SU-DHL-6 (cell line): ENCODE measurements at regions not wholly inside any gene's neighbourhood (a gene's known extent, or its start where the extent isn't known, plus 50 kb on each side); places are given as distances from the start of the nearest gene placed in this dataset.

Experiments used
- H2AFZ ChIP-seq: fragments of 200-600 bp; sonication (generic); 2 replicates; pipeline ENCODE4 v1.6.1; 2014; ENCODE audit warnings: low read depth, mild to moderate bottlenecking, moderate library complexity, mixed read lengths, antibody characterized with exemption, low read length; ENCODE audit not compliant: severe bottlenecking
- H3F3A ChIP-seq: fragments of 200-600 bp; shearing (Covaris generic); 2 replicates; pipeline ENCODE4 v1.6.0; 2016; ENCODE audit warnings: antibody characterized with exemption, mild to moderate bottlenecking; ENCODE audit not compliant: insufficient read depth
- H3K27ac ChIP-seq: fragments of 200-600 bp; sonication (generic); 2 replicates; pipeline ENCODE4 v1.5.1; 2016; ENCODE audit warnings: low read depth, mild to moderate bottlenecking, low read length, moderate library complexity, mixed read lengths
- H3K27me3 ChIP-seq: fragments of 200-600 bp; sonication (generic), shearing (Covaris generic); 2 replicates; pipeline ENCODE4 v1.6.0; 2014; ENCODE audit warnings: mild to moderate bottlenecking, low read length
- H3K36me3 ChIP-seq: fragments of 200-600 bp; sonication (generic); 2 replicates; pipeline ENCODE4 v1.6.1; 2014; ENCODE audit warnings: mild to moderate bottlenecking, low read length, mixed read lengths
- H3K4me2 ChIP-seq: fragments of 300-600, 200-600 bp; shearing (Covaris generic), sonication (generic); 2 replicates; pipeline ENCODE4 v1.6.0; 2014; ENCODE audit warnings: low read length, low read depth, mild to moderate bottlenecking; ENCODE audit not compliant: poor library complexity, severe bottlenecking
- H3K4me3 ChIP-seq: fragments of 200-600 bp; sonication (generic); 2 replicates; pipeline ENCODE4 v1.5.1; 2014; ENCODE audit warnings: antibody characterized with exemption, low read length, mild to moderate bottlenecking, mixed read lengths; ENCODE audit not compliant: insufficient read depth, poor library complexity, severe bottlenecking
- H3K79me2 ChIP-seq: fragments of 200-600 bp; sonication (generic); 2 replicates; pipeline ENCODE4 v1.6.1; 2014; ENCODE audit warnings: mild to moderate bottlenecking, low read length, moderate library complexity; ENCODE audit not compliant: insufficient read depth
- H3K9ac ChIP-seq: fragments of 200-600 bp; sonication (generic); 2 replicates; pipeline ENCODE4 v1.7.0; 2014; ENCODE audit warnings: mild to moderate bottlenecking, low read length
- H3K9me2 ChIP-seq: fragments of 200-600 bp; sonication (generic); replicated peaks from 2 replicates; pipeline ENCODE4 v1.6.1; 2014; ENCODE audit warnings: low read length; ENCODE audit not compliant: insufficient read depth
- H3K9me3 ChIP-seq: fragments of 200-600 bp; sonication (generic); 2 replicates; pipeline ENCODE4 v1.6.1; 2014; ENCODE audit warnings: low read length, mixed read lengths; ENCODE audit not compliant: insufficient read depth
- H4K20me1 ChIP-seq: fragments of 200-600 bp; sonication (generic); 2 replicates; pipeline ENCODE4 v1.6.1; 2014; ENCODE audit warnings: low read depth, mild to moderate bottlenecking, antibody characterized with exemption, low read length, moderate library complexity, mixed read lengths
- CTCF ChIP-seq: fragments of 200-600 bp; sonication (generic); IDR thresholded peaks from one replicate; pipeline ENCODE4 v1.5.1; 2017; ENCODE audit warnings: antibody characterized with exemption, mild to moderate bottlenecking, low read length, moderate library complexity; ENCODE audit not compliant: insufficient read depth, poor library complexity, severe bottlenecking
- EZH2phosphoT487 ChIP-seq: fragments of 200-600 bp; sonication (generic), shearing (Covaris generic); conservative IDR thresholded peaks from 2 replicates; pipeline ENCODE4 v1.6.1; 2018; ENCODE audit warnings: mild to moderate bottlenecking, antibody characterized with exemption, low read length, moderate library complexity, mixed read lengths

GRCh38 chr19:32039440-32039839, 306.0 kb upstream of the ZNF507 start:
- H3F3A ChIP-seq, result no peaks in the 10 kb centered on the region
- H3K27me3 ChIP-seq, result no peaks in the 10 kb centered on the region
- no peak overlapping the region for H2AFZ ChIP-seq
- H3K79me2 ChIP-seq, result no peaks in the 10 kb centered on the region
- no peaks in the 10 kb centered on the region for H3K36me3 ChIP-seq
- H4K20me1 ChIP-seq, result no peaks in the 10 kb centered on the region
- H3K9me3 ChIP-seq, result no peaks in the 10 kb centered on the region
- H3K9ac ChIP-seq, result no peak overlapping the region
- no peak overlapping the region for H3K27ac ChIP-seq
- no peak for TF ChIP-seq EZH2phosphoT487
- no peak for TF ChIP-seq CTCF
- H3K4me2 ChIP-seq, result no peak overlapping the region
- no peaks in the 10 kb centered on the region for H3K9me2 ChIP-seq
- H3K4me3 ChIP-seq, result no peak overlapping the region

GRCh38 chr19:32040236-32040635, 305.2 kb upstream of the ZNF507 start:
- no peaks in the 10 kb centered on the region for H3K36me3 ChIP-seq
- no peak for TF ChIP-seq EZH2phosphoT487
- no peak for TF ChIP-seq CTCF
- no peaks in the 10 kb centered on the region for H4K20me1 ChIP-seq
- no peaks in the 10 kb centered on the region for H3K9me3 ChIP-seq
- no peaks in the 10 kb centered on the region for H3K27me3 ChIP-seq
- H3K79me2 ChIP-seq, result no peaks in the 10 kb centered on the region
- H3K27ac ChIP-seq, result no peak overlapping the region
- H3K9ac ChIP-seq, result no peak overlapping the region
- no peaks in the 10 kb centered on the region for H3K9me2 ChIP-seq
- H3K4me3 ChIP-seq, result no peak overlapping the region
- no peaks in the 10 kb centered on the region for H3F3A ChIP-seq
- H3K4me2 ChIP-seq, result no peak overlapping the region
- no peak overlapping the region for H2AFZ ChIP-seq

- TF ChIP-seq CTCF (peak; percentile 29), EZH2phosphoT487 (no peak)
- H3K9me3 ChIP-seq, result no peaks in the 10 kb centered on the region
- H3K27ac ChIP-seq, result no peak overlapping the region
- no peaks in the 10 kb centered on the region for H4K20me1 ChIP-seq
- H3K27me3 ChIP-seq, result no peaks in the 10 kb centered on the region
- H3K9ac ChIP-seq, result no peak overlapping the region
- H3K4me2 ChIP-seq, result no peak overlapping the region
- H3F3A ChIP-seq, result no peaks in the 10 kb centered on the region
- no peak overlapping the region for H2AFZ ChIP-seq
- H3K9me2 ChIP-seq, result no peaks in the 10 kb centered on the region
- no peak overlapping the region for H3K4me3 ChIP-seq
- no peaks in the 10 kb centered on the region for H3K36me3 ChIP-seq
- no peaks in the 10 kb centered on the region for H3K79me2 ChIP-seq
Observed at GRCh38 chr19:32041681-32042292, 303.6 kb upstream of the ZNF507 start.

GRCh38 chr19:32047788-32048187, 297.6 kb upstream of the ZNF507 start:
- TF ChIP-seq EZH2phosphoT487 (no peak), CTCF (no peak)
- Histone ChIP-seq H3F3A (no peaks in the 10 kb centered on the region), H4K20me1 (no peaks in the 10 kb centered on the region), H3K9me3 (no peaks in the 10 kb centered on the region), H3K79me2 (no peaks in the 10 kb centered on the region), H2AFZ (no peak overlapping the region), H3K4me2 (no peak overlapping the region), H3K9me2 (no peaks in the 10 kb centered on the region), H3K27ac (no peak overlapping the region), H3K4me3 (no peak overlapping the region), H3K36me3 (no peaks in the 10 kb centered on the region), H3K9ac (no peak overlapping the region), H3K27me3 (no peaks in the 10 kb centered on the region)
